Right lobe of liver (tissue), 4 donors: ENCODE measurements at regions not wholly inside any gene's neighbourhood (a gene's known extent, or its start where the extent isn't known, plus 50 kb on each side); places are given as distances from the start of the nearest gene placed in this dataset.

Experiments used
- CTCF ChIP-seq, 4 donors: fragments of 200-600 bp in 3 of 4; fragments of 450-650 bp in 1 of 4; IDR thresholded peaks; one replicate each; pipeline versions ENCODE4 v1.5.1 to v1.8.0; 2016 to 2022; ENCODE audit warnings: antibody characterized with exemption in 4 of 4, mild to moderate bottlenecking in 2 of 4
- POLR2A ChIP-seq: fragments of 450-650 bp; IDR thresholded peaks from one replicate; pipeline ENCODE4 v1.6.1; 2017; ENCODE audit warnings: antibody characterized with exemption, mild to moderate bottlenecking
- donor health status: DM: no; HTN: no; CAD: no.
- donor health status: DM: no; HTN: no; CAD: no.
- donor health status: DM: no; HTN: yes; CAD: no.

GRCh38 chr5:162214551-162214950, 147.0 kb downstream of the GABRG2 start:
- TF ChIP-seq CTCF (IDR thresholded peaks at IDR 0.05), result no peak
- no peak for TF ChIP-seq POLR2A
